Skeletal muscle tissue (tissue), 3 donors: ENCODE measurements at regions not wholly inside any gene's neighbourhood (a gene's known extent, or its start where the extent isn't known, plus 50 kb on each side); places are given as distances from the start of the nearest gene placed in this dataset.

Source experiments
- H3K27ac ChIP-seq: one replicate; pipeline ENCODE4 v1.7.0; 2013; ENCODE audit warnings: mild to moderate bottlenecking, low read depth, low read length, inconsistent platforms
- H3K27me3 ChIP-seq, 3 donors: one replicate each; pipeline ENCODE4 v1.7.0; 2013; ENCODE audit warnings: low read length in 3 of 3; ENCODE audit not compliant: control insufficient read depth in 3 of 3, insufficient read depth in 3 of 3
- H3K36me3 ChIP-seq, 3 donors: one replicate each; pipeline ENCODE4 v1.7.0; 2013; ENCODE audit warnings: low read length in 3 of 3; ENCODE audit not compliant: control insufficient read depth in 3 of 3, insufficient read depth in 3 of 3
- H3K4me1 ChIP-seq, 3 donors: one replicate each; pipeline ENCODE4 v1.7.0; 2013; ENCODE audit warnings: low read length in 3 of 3, mild to moderate bottlenecking in 3 of 3; ENCODE audit not compliant: control insufficient read depth in 3 of 3, insufficient read depth in 3 of 3
- H3K4me3 ChIP-seq, 3 donors: one replicate each; pipeline ENCODE4 v1.7.0; 2013; ENCODE audit warnings: low read length in 3 of 3
- H3K9ac ChIP-seq, 3 donors: one replicate each; pipeline ENCODE4 v1.7.0; 2013; ENCODE audit warnings: low read length in 3 of 3, mild to moderate bottlenecking in 3 of 3, moderate library complexity in 2 of 3, low read depth in 1 of 3
- H3K9me3 ChIP-seq, 3 donors: one replicate each; pipeline ENCODE4 v1.7.0; 2013; ENCODE audit warnings: low read length in 3 of 3; ENCODE audit not compliant: control insufficient read depth in 3 of 3
- donor health status: Osteomylitis.

DNA sequence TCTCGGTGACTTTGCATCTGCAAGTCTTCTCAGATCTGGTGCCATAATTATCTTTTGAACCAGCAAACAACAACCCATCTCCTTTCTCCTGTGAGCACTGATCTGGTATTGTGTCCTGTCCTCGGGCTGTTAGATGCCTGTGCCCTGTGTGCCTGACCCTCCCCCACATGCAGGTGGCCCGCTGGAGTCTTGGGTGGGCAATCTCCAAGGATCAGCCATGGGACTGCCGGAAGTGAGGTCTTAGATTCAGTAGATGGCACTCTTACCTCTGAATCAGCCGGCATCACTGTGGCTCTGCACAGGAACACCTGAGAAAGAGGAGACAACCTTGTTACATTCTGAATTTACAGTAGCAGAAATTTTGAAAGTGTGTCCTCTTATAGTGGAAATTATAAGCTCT is 172.4 kb downstream of the IRX2 start:
- H3K9ac ChIP-seq = no peak overlapping the region
- no peak overlapping the region for H3K4me3 ChIP-seq
- H3K27me3 ChIP-seq = no peaks in the 10 kb centered on the region
- H3K27ac ChIP-seq = no peak overlapping the region
- H3K4me1 ChIP-seq = no peaks in the 10 kb centered on the region
- no peaks in the 10 kb centered on the region for H3K36me3 ChIP-seq
- no peaks in the 10 kb centered on the region for H3K9me3 ChIP-seq

DNA sequence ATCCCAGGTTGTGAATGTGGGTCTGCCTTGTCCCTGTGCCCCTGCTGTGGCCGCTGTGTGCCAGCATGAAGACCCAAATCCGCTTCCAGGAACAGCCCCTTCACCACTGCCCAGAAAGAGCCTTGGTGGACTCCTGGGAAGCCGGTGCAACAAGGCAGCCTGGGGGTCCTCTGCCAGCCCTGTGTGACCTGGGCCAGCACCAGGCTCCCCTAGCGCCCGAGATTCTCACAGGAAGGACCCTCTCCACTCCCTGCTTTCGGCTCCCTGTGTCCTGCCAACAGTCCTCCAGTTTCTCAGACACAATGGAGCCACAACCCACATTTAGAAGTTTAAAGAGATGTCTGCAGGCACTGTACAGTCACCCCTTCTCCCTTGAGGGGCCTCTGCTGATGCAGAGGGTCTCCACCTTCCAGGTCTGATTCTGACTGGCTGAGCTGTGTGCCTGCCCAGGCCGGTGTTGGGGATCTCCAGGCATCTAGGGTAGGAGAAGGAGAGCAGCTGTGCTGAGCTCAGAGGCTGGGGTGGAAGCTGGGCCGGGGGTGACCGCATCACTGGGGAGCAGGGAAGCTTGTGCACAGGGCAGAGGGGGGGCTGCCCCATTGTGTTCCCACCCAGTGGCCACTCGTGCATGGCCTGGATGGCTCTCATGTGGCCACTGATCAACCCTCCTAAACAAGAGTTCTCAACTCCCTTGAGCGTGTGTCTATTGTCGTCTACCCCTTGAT is 174.0 kb downstream of the IRX2 start:
- H3K4me1 ChIP-seq = no peaks in the 10 kb centered on the region
- no peak overlapping the region for H3K9ac ChIP-seq
- H3K36me3 ChIP-seq = no peaks in the 10 kb centered on the region
- H3K4me3 ChIP-seq = no peak overlapping the region
- no peaks in the 10 kb centered on the region for H3K27me3 ChIP-seq
- H3K27ac ChIP-seq = no peak overlapping the region
- no peaks in the 10 kb centered on the region for H3K9me3 ChIP-seq

DNA sequence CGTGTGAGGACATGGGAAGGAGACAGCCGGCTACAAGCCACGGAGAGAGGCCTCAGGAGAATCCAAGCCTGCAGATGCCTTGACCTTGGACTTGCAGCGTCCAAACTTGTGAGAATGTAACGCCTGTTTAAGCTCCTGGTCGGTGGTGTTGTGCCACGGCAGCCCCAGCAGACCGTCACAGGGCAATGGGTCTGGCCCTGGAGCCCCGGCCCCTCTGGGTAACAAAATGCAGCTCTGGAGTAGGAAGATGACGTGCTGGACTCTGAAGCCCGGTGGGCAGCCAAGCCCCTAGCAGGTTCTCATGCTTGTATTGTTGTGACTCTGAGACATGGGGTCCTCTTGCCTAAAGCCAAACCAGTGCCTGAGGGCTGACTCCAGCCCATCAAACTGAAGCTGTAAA is 174.7 kb downstream of the IRX2 start:
- Histone ChIP-seq H3K27ac (no peak overlapping the region), H3K4me3 (no peak overlapping the region), H3K9ac (no peak overlapping the region), H3K27me3 (peaks cover 0 to 2% (median 0%) of the 10 kb centered on the region in 3 donors), H3K4me1 (no peaks in the 10 kb centered on the region), H3K9me3 (no peaks in the 10 kb centered on the region), H3K36me3 (no peaks in the 10 kb centered on the region)

DNA sequence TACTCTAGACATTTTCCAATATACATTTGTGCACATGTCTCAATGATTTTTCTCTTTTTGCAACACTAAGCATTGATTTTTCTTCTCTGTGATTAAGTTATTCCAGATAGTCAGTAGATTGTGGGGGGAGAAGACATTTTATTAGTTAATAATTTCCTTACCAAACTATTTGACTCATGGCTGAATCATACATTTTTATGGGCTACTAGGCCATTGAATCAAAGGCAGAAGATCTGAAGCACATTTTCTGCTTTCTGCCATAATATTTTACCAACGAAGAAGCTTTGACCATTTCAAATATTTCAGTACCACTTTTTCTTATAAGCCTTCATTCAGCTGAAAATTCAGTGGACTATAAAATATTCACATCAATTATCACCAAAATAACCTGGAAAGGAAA is 175.6 kb downstream of the IRX2 start:
- Histone ChIP-seq H3K9me3 (no peaks in the 10 kb centered on the region), H3K36me3 (no peaks in the 10 kb centered on the region), H3K27me3 (peaks cover 0 to 2% (median 0%) of the 10 kb centered on the region in 3 donors), H3K4me1 (no peaks in the 10 kb centered on the region), H3K9ac (no peak overlapping the region), H3K4me3 (no peak overlapping the region), H3K27ac (no peak overlapping the region)

DNA sequence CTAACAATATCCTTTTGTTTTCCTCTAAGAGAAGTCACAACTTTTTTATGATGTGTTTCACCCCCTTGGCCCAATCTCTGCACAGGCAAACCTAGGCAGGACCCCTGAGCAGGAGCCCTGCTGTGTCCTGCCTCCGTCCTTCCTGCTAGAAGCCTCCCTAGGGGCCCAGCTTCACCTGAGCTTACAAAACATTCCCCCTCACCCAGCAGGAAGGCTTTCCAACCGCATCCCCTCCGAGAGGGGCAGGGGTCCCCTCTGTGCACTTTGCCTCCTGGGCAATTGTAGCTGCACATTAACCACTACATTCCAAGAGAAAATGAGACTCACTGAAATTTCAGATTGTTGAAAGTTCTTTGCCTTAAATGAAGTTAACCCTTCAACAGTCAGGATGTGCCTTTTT is 176.2 kb downstream of the IRX2 start:
- H3K4me1 ChIP-seq = no peaks in the 10 kb centered on the region
- no peak overlapping the region for H3K9ac ChIP-seq
- H3K27me3 ChIP-seq = peaks cover 0 to 2% (median 0%) of the 10 kb centered on the region in 3 donors
- H3K27ac ChIP-seq = no peak overlapping the region
- H3K9me3 ChIP-seq = no peaks in the 10 kb centered on the region
- no peak overlapping the region for H3K4me3 ChIP-seq
- no peaks in the 10 kb centered on the region for H3K36me3 ChIP-seq

DNA sequence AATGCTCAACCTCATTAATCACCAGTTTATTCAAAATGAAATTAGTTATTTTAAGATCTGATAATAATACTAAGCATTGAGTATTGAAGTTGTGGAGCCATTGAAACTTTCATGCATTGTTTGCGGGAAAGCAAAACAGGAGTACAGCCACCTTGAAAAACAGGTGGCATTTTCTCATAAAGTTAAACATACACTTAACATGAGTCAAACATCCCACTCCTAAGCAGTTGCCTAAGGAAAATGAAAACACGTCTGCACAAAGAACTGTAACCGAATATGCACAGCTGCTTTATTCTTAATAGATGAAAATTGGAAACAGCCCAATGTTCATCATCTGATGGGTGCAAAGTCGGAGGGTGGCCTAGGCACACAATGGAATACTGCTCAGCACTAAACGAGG is 177.3 kb downstream of the IRX2 start:
- no peak overlapping the region for H3K4me3 ChIP-seq
- no peaks in the 10 kb centered on the region for H3K9me3 ChIP-seq
- H3K4me1 ChIP-seq = no peaks in the 10 kb centered on the region
- no peak overlapping the region for H3K9ac ChIP-seq
- H3K36me3 ChIP-seq = no peaks in the 10 kb centered on the region
- H3K27me3 ChIP-seq = peaks cover 0 to 2% (median 0%) of the 10 kb centered on the region in 3 donors
- H3K27ac ChIP-seq = no peak overlapping the region

DNA sequence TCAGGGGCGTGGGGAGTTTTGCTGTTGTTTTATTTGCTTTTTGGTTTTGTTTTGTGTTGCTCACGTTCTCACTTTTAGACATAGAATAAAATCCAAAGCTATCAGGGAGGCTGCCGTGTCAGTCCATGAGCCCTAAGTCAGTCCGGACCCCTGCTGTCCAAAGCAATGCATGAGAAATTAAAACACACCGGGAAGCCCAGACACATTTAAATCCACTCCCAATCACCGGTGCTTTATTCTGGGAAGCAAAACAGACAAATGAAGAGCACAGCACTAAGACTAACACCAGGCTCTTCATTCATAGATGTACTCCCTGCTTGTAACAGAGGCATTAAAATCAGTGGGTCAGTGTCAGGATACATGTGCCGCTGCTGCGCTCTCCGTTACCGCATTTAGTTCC is 180.9 kb downstream of the IRX2 start:
- no peak overlapping the region for H3K4me3 ChIP-seq
- H3K9me3 ChIP-seq = peaks cover 0 to 3% (median 0%) of the 10 kb centered on the region in 3 donors
- no peaks in the 10 kb centered on the region for H3K4me1 ChIP-seq
- no peak overlapping the region for H3K27ac ChIP-seq
- H3K27me3 ChIP-seq = peaks cover 0 to 2% (median 0%) of the 10 kb centered on the region in 3 donors
- H3K36me3 ChIP-seq = no peaks in the 10 kb centered on the region
- no peak overlapping the region for H3K9ac ChIP-seq

DNA sequence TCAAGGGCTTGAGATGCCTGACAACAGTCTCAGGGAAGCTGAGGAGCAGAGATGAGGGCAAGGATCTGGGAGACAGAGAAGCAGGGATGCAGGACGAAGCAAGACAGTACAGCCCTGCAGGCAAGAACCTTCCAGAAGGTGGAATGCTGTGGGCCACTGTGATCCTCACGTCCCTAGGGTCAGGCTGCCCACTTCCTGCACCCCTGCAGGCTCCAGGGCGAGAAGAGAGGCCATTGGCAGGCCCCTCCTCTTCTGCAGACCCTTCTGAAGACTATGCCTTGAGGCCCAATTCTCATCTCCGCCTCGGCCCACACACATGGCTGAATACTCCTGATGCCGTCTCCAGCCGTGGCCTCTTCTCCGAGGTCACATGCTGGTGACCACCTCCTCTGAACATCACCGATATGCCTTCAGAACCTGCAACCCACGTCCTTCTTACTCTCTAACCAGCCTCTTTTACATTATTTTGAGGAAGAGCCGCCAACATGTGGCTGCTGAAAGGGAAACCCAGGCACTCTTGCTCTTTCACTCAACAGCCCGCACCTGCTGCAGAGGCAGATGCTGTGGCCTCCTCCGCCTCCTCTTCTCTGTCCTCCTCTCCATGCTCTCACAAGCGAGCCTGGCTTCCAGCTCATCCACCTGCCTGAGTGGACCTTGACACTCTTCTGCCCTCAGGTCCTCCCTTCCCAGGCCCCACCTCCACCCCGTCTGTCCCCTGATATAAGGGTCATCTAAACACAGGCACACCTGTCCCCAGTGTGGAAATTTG is 181.5 kb downstream of the IRX2 start:
- Histone ChIP-seq H3K9me3 (peaks cover 0 to 3% (median 0%) of the 10 kb centered on the region in 3 donors), H3K9ac (no peak overlapping the region), H3K27me3 (peaks cover 0 to 2% (median 0%) of the 10 kb centered on the region in 3 donors), H3K36me3 (no peaks in the 10 kb centered on the region), H3K4me1 (no peaks in the 10 kb centered on the region), H3K4me3 (no peak overlapping the region), H3K27ac (no peak overlapping the region)

DNA sequence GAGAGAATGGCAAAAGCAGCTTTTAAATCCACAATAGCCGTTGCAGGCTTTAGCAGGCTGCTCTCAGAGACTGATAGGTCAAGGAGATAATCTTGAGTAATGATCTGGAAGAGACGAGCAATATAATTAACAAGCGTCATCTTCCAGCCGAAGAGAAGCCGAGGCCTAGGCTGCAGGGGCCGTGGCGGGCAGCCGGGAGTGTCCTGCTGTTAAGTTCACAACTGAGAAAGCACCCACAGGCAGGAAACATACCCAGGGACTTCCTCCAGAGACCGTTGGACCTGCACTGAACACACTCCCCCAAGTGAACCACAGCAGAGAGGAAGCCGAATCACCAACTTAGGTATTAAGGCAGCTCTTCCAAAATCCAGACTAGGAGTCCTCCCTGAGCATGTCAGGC is 182.3 kb downstream of the IRX2 start:
- H3K36me3 ChIP-seq = no peaks in the 10 kb centered on the region
- peaks cover 0 to 3% (median 0%) of the 10 kb centered on the region in 3 donors for H3K9me3 ChIP-seq
- H3K4me3 ChIP-seq = no peak overlapping the region
- no peak overlapping the region for H3K9ac ChIP-seq
- H3K4me1 ChIP-seq = no peaks in the 10 kb centered on the region
- H3K27ac ChIP-seq = no peak overlapping the region
- peaks cover 0 to 2% (median 0%) of the 10 kb centered on the region in 3 donors for H3K27me3 ChIP-seq

DNA sequence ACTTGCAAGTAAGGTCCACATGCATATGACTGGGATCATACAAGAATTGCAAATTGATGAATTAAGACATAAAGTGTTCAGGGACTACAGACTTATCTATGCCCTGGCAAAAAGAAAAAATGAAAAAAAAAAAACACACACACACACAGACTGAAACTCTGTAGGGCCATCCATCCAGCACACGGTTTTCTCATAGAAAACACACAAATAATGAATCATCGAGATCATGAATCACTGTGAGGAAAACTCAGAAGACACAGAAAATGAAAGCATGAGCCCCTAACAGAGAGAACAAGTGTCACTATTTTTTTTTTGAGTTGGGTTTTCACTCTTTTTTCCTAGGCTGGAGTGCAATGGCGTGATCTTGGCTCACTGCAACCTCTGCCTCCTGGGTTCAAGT is 185.2 kb downstream of the IRX2 start:
- Histone ChIP-seq H3K27ac (no peak overlapping the region), H3K9ac (no peak overlapping the region), H3K4me3 (no peak overlapping the region), H3K36me3 (no peaks in the 10 kb centered on the region), H3K9me3 (peaks cover 0 to 6% (median 0%) of the 10 kb centered on the region in 3 donors), H3K27me3 (no peaks in the 10 kb centered on the region), H3K4me1 (no peaks in the 10 kb centered on the region)
